ENCODE measurements at regions not wholly inside any gene's neighbourhood (a gene's known extent, or its start where the extent isn't known, plus 50 kb on each side); places are given as distances from the start of the nearest gene placed in this dataset.

GRCh38 chr10:2929480-2930258, 137.7 kb upstream of the PFKP start:
- no peak for TF ChIP-seq ZNF274 (IDR thresholded peaks at IDR 0.05; ENCODE audit: low read depth, low read length)
- no peak overlapping the region for H3K4me3 ChIP-seq (ENCODE audit: low read length)

- H3K4me3 ChIP-seq (ENCODE audit: low read length): no peak overlapping the region
- TF ChIP-seq ZNF274 (IDR thresholded peaks at IDR 0.05; ENCODE audit: low read depth, low read length): no peak
These were observed 139.1 kb upstream of the PFKP start for GRCh38 chr10:2927958-2928840.

GRCh38 chr10:2926918-2927660, 140.3 kb upstream of the PFKP start:
- H3K4me3 ChIP-seq (ENCODE audit: low read length): no peak overlapping the region
- TF ChIP-seq ZNF274 (IDR thresholded peaks at IDR 0.05; ENCODE audit: low read depth, low read length): no peak

GRCh38 chr10:2925631-2926030, 141.7 kb upstream of the PFKP start:
- TF ChIP-seq ZNF274 (IDR thresholded peaks at IDR 0.05; ENCODE audit: low read depth, low read length): no peak
- H3K4me3 ChIP-seq (ENCODE audit: low read length): no peak overlapping the region

- no peak for TF ChIP-seq ZNF274 (IDR thresholded peaks at IDR 0.05; ENCODE audit: low read depth, low read length)
- H3K4me3 ChIP-seq (ENCODE audit: low read length): no peak overlapping the region
These were observed 142.9 kb upstream of the PFKP start for GRCh38 chr10:2924431-2924830.

GRCh38 chr10:2921956-2922680, 145.2 kb upstream of the PFKP start:
- H3K4me3 ChIP-seq (ENCODE audit: low read length): no peak overlapping the region
- no peak for TF ChIP-seq ZNF274 (IDR thresholded peaks at IDR 0.05; ENCODE audit: low read depth, low read length)

GRCh38 chr10:2920637-2921036, 146.7 kb upstream of the PFKP start:
- H3K4me3 ChIP-seq (ENCODE audit: low read length): no peak overlapping the region
- no peak for TF ChIP-seq ZNF274 (IDR thresholded peaks at IDR 0.05; ENCODE audit: low read depth, low read length)

GRCh38 chr10:2920168-2920567, 147.2 kb upstream of the PFKP start:
- no peak overlapping the region for H3K4me3 ChIP-seq (ENCODE audit: low read length)
- TF ChIP-seq ZNF274 (IDR thresholded peaks at IDR 0.05; ENCODE audit: low read depth, low read length): no peak

GRCh38 chr10:2919016-2919415, 148.3 kb upstream of the PFKP start:
- no peak overlapping the region for H3K4me3 ChIP-seq (ENCODE audit: low read length)
- no peak for TF ChIP-seq ZNF274 (IDR thresholded peaks at IDR 0.05; ENCODE audit: low read depth, low read length)

GRCh38 chr10:2918489-2918888, 148.9 kb upstream of the PFKP start:
- H3K4me3 ChIP-seq (ENCODE audit: low read length): no peak overlapping the region
- no peak for TF ChIP-seq ZNF274 (IDR thresholded peaks at IDR 0.05; ENCODE audit: low read depth, low read length)

GRCh38 chr10:2917926-2918325, 149.4 kb upstream of the PFKP start:
- no peak for TF ChIP-seq ZNF274 (IDR thresholded peaks at IDR 0.05; ENCODE audit: low read depth, low read length)
- no peak overlapping the region for H3K4me3 ChIP-seq (ENCODE audit: low read length)

- H3K4me3 ChIP-seq (ENCODE audit: low read length): no peak overlapping the region
- TF ChIP-seq ZNF274 (IDR thresholded peaks at IDR 0.05; ENCODE audit: low read depth, low read length): no peak
These were observed 151.9 kb upstream of the PFKP start for GRCh38 chr10:2915412-2915811.

- no peak overlapping the region for H3K4me3 ChIP-seq (ENCODE audit: low read length)
- TF ChIP-seq ZNF274 (IDR thresholded peaks at IDR 0.05; ENCODE audit: low read depth, low read length): no peak
These were observed 152.6 kb upstream of the PFKP start for GRCh38 chr10:2914741-2915140.

- H3K4me3 ChIP-seq (ENCODE audit: low read length): no peak overlapping the region
- no peak for TF ChIP-seq ZNF274 (IDR thresholded peaks at IDR 0.05; ENCODE audit: low read depth, low read length)
These were observed 153.9 kb upstream of the PFKP start for GRCh38 chr10:2913474-2913873.

All from GM08714 (cell line).